H1 (cell line): ENCODE measurements at regions not wholly inside any gene's neighbourhood (a gene's known extent, or its start where the extent isn't known, plus 50 kb on each side); places are given as distances from the start of the nearest gene placed in this dataset.

Source experiments
- EP300 ChIP-seq, 2 experiments: IDR thresholded peaks; 1 replicate in 1 of 2; 2 replicates in 1 of 2; pipeline ENCODE4 v1.6.1; 2011 to 2012; ENCODE audit warnings: low read depth in 2 of 2, low read length in 2 of 2, mild to moderate bottlenecking in 2 of 2, borderline replicate concordance in 1 of 2, inconsistent platforms in 1 of 2, moderate library complexity in 1 of 2
- EZH2 ChIP-seq: fragments of 200-600 bp; sonication (generic); IDR thresholded peaks from 2 replicates; pipeline ENCODE4 v1.7.1; 2012; ENCODE audit warnings: low read depth, mild to moderate bottlenecking, moderate library complexity, low read length, inconsistent platforms; ENCODE audit not compliant: severe bottlenecking
- FOSL1 ChIP-seq: IDR thresholded peaks from 2 replicates; pipeline ENCODE4 v1.6.1; 2011; ENCODE audit warnings: mild to moderate bottlenecking, low read depth, low read length, moderate library complexity; ENCODE audit not compliant: insufficient read depth
- JUND ChIP-seq: IDR thresholded peaks from 2 replicates; pipeline ENCODE4 v1.6.1; 2011; ENCODE audit warnings: mild to moderate bottlenecking, improper control_type of control experiment, low read length
- NRF1 ChIP-seq: IDR thresholded peaks from 2 replicates; pipeline ENCODE4 v1.6.1; 2011; ENCODE audit warnings: mild to moderate bottlenecking, low read depth, low read length, improper control_type of control experiment
- PHF8 ChIP-seq: fragments of 200-600 bp; sonication (generic); conservative IDR thresholded peaks from 2 replicates; pipeline ENCODE4 v1.7.1; 2012; ENCODE audit warnings: low read depth, mild to moderate bottlenecking, inconsistent platforms, low read length, moderate library complexity
- POLR2A ChIP-seq, 2 experiments: IDR thresholded peaks; 1 replicate in 1 of 2; 2 replicates in 1 of 2; pipeline ENCODE4 v1.6.1; 2011; ENCODE audit warnings: low read depth in 2 of 2, low read length in 2 of 2, mild to moderate bottlenecking in 2 of 2; ENCODE audit errors: control extremely low read depth in 1 of 2
- POLR2AphosphoS5 ChIP-seq: IDR thresholded peaks from 2 replicates; pipeline ENCODE4 v1.6.1; 2011; ENCODE audit warnings: low read depth, low read length
- POU5F1 ChIP-seq: IDR thresholded peaks from 2 replicates; pipeline ENCODE4 v1.6.1; 2011; ENCODE audit warnings: low read depth, mild to moderate bottlenecking, low read length, moderate library complexity
- SIN3A ChIP-seq, 2 experiments: IDR thresholded peaks in 1 of 2; conservative IDR thresholded peaks in 1 of 2; 2 replicates each; pipeline ENCODE4 v1.6.1; 2011 to 2012; ENCODE audit warnings: low read length in 2 of 2, improper control_type of control experiment in 1 of 2, low read depth in 1 of 2, mild to moderate bottlenecking in 1 of 2
- TCF12 ChIP-seq: IDR thresholded peaks from 2 replicates; pipeline ENCODE4 v1.6.1; 2011; ENCODE audit warnings: low read depth, mild to moderate bottlenecking, low read length
- TF ChIP-seq, protein P1 (sequence below), 3 experiments: IDR thresholded peaks; 1 replicate in 2 of 3; 2 replicates in 1 of 3; pipeline versions ENCODE4 v1.5.1 to v1.6.1; 2011; ENCODE audit warnings: low read length in 3 of 3, mild to moderate bottlenecking in 3 of 3, inconsistent platforms in 2 of 3, low read depth in 1 of 3, moderate library complexity in 1 of 3; ENCODE audit not compliant: insufficient read depth in 1 of 3; ENCODE audit errors: control extremely low read depth in 1 of 3
- TF ChIP-seq, protein P2 (sequence below): IDR thresholded peaks from 2 replicates; pipeline ENCODE4 v1.6.1; 2011; ENCODE audit warnings: low read depth, mild to moderate bottlenecking, low read length; ENCODE audit not compliant: insufficient read depth

DNA sequence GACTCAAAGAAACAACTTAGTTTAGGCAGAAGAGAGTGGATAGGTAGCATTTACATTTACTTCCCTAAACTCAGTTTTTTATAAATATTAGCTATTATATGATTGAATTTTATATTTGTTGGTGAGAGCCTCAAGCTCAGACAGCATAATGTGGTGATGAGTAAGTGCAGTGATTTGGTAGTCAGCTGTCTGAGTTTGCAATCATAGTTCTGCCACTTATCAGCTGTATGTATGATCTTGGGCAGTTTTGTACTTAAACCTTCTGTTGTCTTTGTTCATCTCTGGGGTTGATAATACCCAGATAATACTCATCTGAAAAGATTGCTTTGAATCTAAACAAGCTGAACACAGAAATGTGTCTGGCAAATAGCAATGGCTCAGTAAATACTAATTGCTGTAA lies 108.8 kb downstream of the ANXA1 start:
- TF ChIP-seq, protein P1, sequence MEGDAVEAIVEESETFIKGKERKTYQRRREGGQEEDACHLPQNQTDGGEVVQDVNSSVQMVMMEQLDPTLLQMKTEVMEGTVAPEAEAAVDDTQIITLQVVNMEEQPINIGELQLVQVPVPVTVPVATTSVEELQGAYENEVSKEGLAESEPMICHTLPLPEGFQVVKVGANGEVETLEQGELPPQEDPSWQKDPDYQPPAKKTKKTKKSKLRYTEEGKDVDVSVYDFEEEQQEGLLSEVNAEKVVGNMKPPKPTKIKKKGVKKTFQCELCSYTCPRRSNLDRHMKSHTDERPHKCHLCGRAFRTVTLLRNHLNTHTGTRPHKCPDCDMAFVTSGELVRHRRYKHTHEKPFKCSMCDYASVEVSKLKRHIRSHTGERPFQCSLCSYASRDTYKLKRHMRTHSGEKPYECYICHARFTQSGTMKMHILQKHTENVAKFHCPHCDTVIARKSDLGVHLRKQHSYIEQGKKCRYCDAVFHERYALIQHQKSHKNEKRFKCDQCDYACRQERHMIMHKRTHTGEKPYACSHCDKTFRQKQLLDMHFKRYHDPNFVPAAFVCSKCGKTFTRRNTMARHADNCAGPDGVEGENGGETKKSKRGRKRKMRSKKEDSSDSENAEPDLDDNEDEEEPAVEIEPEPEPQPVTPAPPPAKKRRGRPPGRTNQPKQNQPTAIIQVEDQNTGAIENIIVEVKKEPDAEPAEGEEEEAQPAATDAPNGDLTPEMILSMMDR (IDR thresholded peaks at IDR 0.05; ENCODE audit: control extremely low read depth in 1 of 3, insufficient read depth in 1 of 3, low read depth in 1 of 3, low read length in 3 of 3), result no peak
- no peak for TF ChIP-seq JUND
- no peak for TF ChIP-seq PHF8
- TF ChIP-seq EZH2, result no peak
- no peak for TF ChIP-seq SIN3A (conservative IDR thresholded peaks at IDR 0.05 in 1 of 2, IDR thresholded peaks at IDR 0.05 in 1 of 2; ENCODE audit: low read depth in 1 of 2, low read length in 2 of 2)
- TF ChIP-seq FOSL1, result no peak
- no peak for TF ChIP-seq POLR2A (IDR thresholded peaks at IDR 0.05; ENCODE audit: control extremely low read depth in 1 of 2, low read depth in 2 of 2, low read length in 2 of 2)
- TF ChIP-seq TCF12, result no peak
- TF ChIP-seq NRF1, result no peak
- TF ChIP-seq, protein P2, sequence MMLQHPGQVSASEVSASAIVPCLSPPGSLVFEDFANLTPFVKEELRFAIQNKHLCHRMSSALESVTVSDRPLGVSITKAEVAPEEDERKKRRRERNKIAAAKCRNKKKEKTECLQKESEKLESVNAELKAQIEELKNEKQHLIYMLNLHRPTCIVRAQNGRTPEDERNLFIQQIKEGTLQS, result no peak
- no peak for TF ChIP-seq POLR2AphosphoS5
- TF ChIP-seq EP300 (IDR thresholded peaks at IDR 0.05; ENCODE audit: borderline replicate concordance in 1 of 2, low read depth in 2 of 2, low read length in 2 of 2), result no peak
- TF ChIP-seq POU5F1, result no peak
